CD14-positive monocyte (primary cell): ENCODE measurements at regions not wholly inside any gene's neighbourhood (a gene's known extent, or its start where the extent isn't known, plus 50 kb on each side); places are given as distances from the start of the nearest gene placed in this dataset.

Experiments used
- DNase-seq, 3 donors: peaks; one replicate each; pipeline ENCODE4 v3.0.0-alpha.2; 2011 to 2022
- H2AFZ ChIP-seq: 2 replicates; pipeline ENCODE4 v1.6.0; 2012; ENCODE audit warnings: mild to moderate bottlenecking, low read depth, low read length, inconsistent platforms; ENCODE audit not compliant: insufficient read depth, poor library complexity, severe bottlenecking
- H3K27ac ChIP-seq, 2 donors: 1 replicate in 1 of 2; 2 replicates in 1 of 2; pipeline ENCODE4 v1.5.1; 2012 to 2013; ENCODE audit warnings: low read length in 2 of 2, control low read depth in 1 of 2, inconsistent platforms in 1 of 2, low read depth in 1 of 2, mild to moderate bottlenecking in 1 of 2
- H3K27me3 ChIP-seq, 2 donors: one replicate each; pipeline versions ENCODE4 v1.6.0 to v1.6.1; 2011 to 2013; ENCODE audit warnings: low read length in 2 of 2; ENCODE audit not compliant: control insufficient read depth in 2 of 2, insufficient read depth in 2 of 2
- H3K36me3 ChIP-seq, 2 donors: replicated peaks in 1 of 2; 1 replicate in 1 of 2; 2 replicates in 1 of 2; pipeline versions ENCODE4 v1.5.1 to v1.6.1; 2012 to 2013; ENCODE audit warnings: low read length in 2 of 2, control low read depth in 1 of 2, inconsistent platforms in 1 of 2, mild to moderate bottlenecking in 1 of 2; ENCODE audit not compliant: insufficient read depth in 2 of 2, control insufficient read depth in 1 of 2
- H3K4me1 ChIP-seq, 2 donors: 1 replicate in 1 of 2; 2 replicates in 1 of 2; pipeline versions ENCODE4 v1.5.1 to v1.6.1; 2012 to 2013; ENCODE audit warnings: low read length in 2 of 2, control low read depth in 1 of 2, inconsistent platforms in 1 of 2, mild to moderate bottlenecking in 1 of 2, moderate library complexity in 1 of 2; ENCODE audit not compliant: insufficient read depth in 2 of 2, control insufficient read depth in 1 of 2
- H3K4me2 ChIP-seq: replicated peaks from 2 replicates; pipeline ENCODE3; 2012; ENCODE audit warnings: low read length, moderate library complexity, mild to moderate bottlenecking; ENCODE audit not compliant: poor library complexity, severe bottlenecking; ENCODE audit errors: extremely low read depth
- H3K4me3 ChIP-seq, 3 experiments: fragments of 200-600 bp in 1 of 3; sonication (generic) in 1 of 3; replicated peaks in 1 of 3; 1 replicate in 2 of 3; 2 replicates in 1 of 3; pipeline ENCODE4 v1.5.1; 2011 to 2013; ENCODE audit warnings: low read length in 3 of 3, mild to moderate bottlenecking in 3 of 3, control low read depth in 2 of 3, low read depth in 2 of 3, inconsistent platforms in 1 of 3, moderate library complexity in 1 of 3
- H3K79me2 ChIP-seq: 2 replicates; pipeline ENCODE4 v1.6.0; 2012; ENCODE audit warnings: mild to moderate bottlenecking, control low read depth, inconsistent platforms, low read length, moderate library complexity; ENCODE audit not compliant: insufficient read depth
- H3K9ac ChIP-seq: 2 replicates; pipeline ENCODE4 v1.6.0; 2017; ENCODE audit warnings: low read length, mild to moderate bottlenecking; ENCODE audit not compliant: insufficient read depth, poor library complexity, severe bottlenecking
- H3K9me3 ChIP-seq, 2 donors: replicated peaks in 1 of 2; 1 replicate in 1 of 2; 2 replicates in 1 of 2; pipeline versions ENCODE4 v1.5.1 to v1.6.1; 2012 to 2013; ENCODE audit warnings: low read length in 2 of 2, control low read depth in 1 of 2; ENCODE audit not compliant: control insufficient read depth in 1 of 2, insufficient read depth in 1 of 2
- H4K20me1 ChIP-seq: 2 replicates; pipeline ENCODE4 v1.6.0; 2012; ENCODE audit warnings: mild to moderate bottlenecking, low read length, control low read depth, moderate library complexity; ENCODE audit not compliant: insufficient read depth
- H3K27ac Mint-ChIP-seq, 7 donors: one replicate each; pipeline ENCODE4 v1.8.0; 2020; ENCODE audit warnings: mild to moderate bottlenecking in 7 of 7, mixed read lengths in 7 of 7, moderate library complexity in 6 of 7, inconsistent platforms in 2 of 7
- H3K27me3 Mint-ChIP-seq, 3 donors: one replicate each; pipeline ENCODE4 v1.8.0; 2021 to 2022; ENCODE audit warnings: low read depth in 3 of 3, mild to moderate bottlenecking in 3 of 3, mixed read lengths in 3 of 3, moderate library complexity in 3 of 3, inconsistent platforms in 1 of 3
- H3K36me3 Mint-ChIP-seq, 2 donors: one replicate each; pipeline ENCODE4 v1.8.0; 2020; ENCODE audit warnings: mixed read lengths in 2 of 2, inconsistent platforms in 1 of 2, mild to moderate bottlenecking in 1 of 2
- H3K4me1 Mint-ChIP-seq: one replicate; pipeline ENCODE4 v1.8.0; 2020; ENCODE audit warnings: mild to moderate bottlenecking, mixed read lengths
- H3K4me3 Mint-ChIP-seq, 2 donors: one replicate each; pipeline ENCODE4 v1.8.0; 2020; ENCODE audit warnings: mild to moderate bottlenecking in 2 of 2, mixed read lengths in 2 of 2, moderate library complexity in 1 of 2
- H3K9me3 Mint-ChIP-seq, 7 donors: one replicate each; pipeline ENCODE4 v1.8.0; 2020 to 2022; ENCODE audit warnings: mixed read lengths in 7 of 7, mild to moderate bottlenecking in 6 of 7, moderate library complexity in 6 of 7, inconsistent platforms in 2 of 7
- whole genome bisulfite sequencing: methylation state at CpG from one replicate; pipeline ENCODE4 v1.1.5; 2013; ENCODE audit warnings: missing lambda C conversion rate; ENCODE audit not compliant: insufficient coverage; 5-methylcytosine and 5-hydroxymethylcytosine counted together
- intact Hi-C, 2 donors: fragments of 100-400 bp; cut with micrococcal nuclease; formaldehyde crosslinking; loops; one replicate each; pipeline versions ENCODE4 v1.15.0 to v1.15.1; 2023
- TF ChIP-seq, protein P1 (sequence below): fragments of 200-600 bp; IDR thresholded peaks from one replicate; pipeline ENCODE4 v1.8.0; 2022; ENCODE audit warnings: antibody characterized with exemption, mild to moderate bottlenecking

DNA sequence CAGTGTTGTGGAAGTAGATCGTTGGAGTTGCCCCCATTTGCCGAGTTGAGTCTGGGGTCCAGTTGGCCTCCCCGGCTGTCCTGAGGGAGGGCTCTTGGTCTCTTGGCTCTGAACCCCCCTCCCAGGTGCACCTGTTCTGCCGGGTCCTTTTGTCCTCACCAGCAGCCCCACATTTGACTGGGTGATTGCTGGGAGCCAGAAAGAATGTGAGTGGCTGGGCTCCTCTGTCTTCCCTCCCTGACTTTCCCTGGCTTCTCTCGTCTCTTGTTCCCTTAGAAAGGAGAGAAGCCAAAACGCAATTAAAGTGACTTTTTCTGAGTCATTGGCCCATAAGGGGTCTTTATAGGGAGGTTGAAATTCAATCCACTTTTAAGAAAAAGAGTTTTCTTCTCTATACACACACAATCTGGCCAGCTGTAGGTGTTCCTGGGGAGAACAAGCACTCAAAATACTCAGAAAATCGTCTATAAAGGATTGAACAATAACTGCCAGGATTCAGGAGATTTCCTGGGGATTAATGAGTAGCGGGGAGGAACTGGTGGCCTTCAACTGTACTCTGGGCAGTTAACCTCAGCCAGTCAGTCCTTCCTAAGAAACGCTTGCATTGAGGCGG, 131.0 kb downstream of the TMEM182 start:
- no peak for DNase-seq
- peaks cover 10 to 12% of the 10 kb centered on the region in 2 donors for H3K4me1 ChIP-seq
- H3K9me3 Mint-ChIP-seq: peaks cover 0 to 6% (median 3%) of the 10 kb centered on the region in 7 donors
- H3K27ac ChIP-seq: no peak overlapping the region
- H3K9me3 ChIP-seq: no peaks in the 10 kb centered on the region
- intact Hi-C loops: no loop called here
- 83% methylated on average over 5 of the region's 10 CpGs for WGBS
- H3K27me3 Mint-ChIP-seq: peaks cover 0 to 2% (median 0%) of the 10 kb centered on the region in 3 donors
- H3K4me3 Mint-ChIP-seq: no peak overlapping the region
- no peak overlapping the region for H3K27ac Mint-ChIP-seq
- no peaks in the 10 kb centered on the region for H3K36me3 ChIP-seq
- TF ChIP-seq, protein P1, sequence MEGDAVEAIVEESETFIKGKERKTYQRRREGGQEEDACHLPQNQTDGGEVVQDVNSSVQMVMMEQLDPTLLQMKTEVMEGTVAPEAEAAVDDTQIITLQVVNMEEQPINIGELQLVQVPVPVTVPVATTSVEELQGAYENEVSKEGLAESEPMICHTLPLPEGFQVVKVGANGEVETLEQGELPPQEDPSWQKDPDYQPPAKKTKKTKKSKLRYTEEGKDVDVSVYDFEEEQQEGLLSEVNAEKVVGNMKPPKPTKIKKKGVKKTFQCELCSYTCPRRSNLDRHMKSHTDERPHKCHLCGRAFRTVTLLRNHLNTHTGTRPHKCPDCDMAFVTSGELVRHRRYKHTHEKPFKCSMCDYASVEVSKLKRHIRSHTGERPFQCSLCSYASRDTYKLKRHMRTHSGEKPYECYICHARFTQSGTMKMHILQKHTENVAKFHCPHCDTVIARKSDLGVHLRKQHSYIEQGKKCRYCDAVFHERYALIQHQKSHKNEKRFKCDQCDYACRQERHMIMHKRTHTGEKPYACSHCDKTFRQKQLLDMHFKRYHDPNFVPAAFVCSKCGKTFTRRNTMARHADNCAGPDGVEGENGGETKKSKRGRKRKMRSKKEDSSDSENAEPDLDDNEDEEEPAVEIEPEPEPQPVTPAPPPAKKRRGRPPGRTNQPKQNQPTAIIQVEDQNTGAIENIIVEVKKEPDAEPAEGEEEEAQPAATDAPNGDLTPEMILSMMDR: no peak
- peaks cover 28% of the 10 kb centered on the region for H3K4me1 Mint-ChIP-seq
- H3K36me3 Mint-ChIP-seq: no peaks in the 10 kb centered on the region
- H3K27me3 ChIP-seq: no peaks in the 10 kb centered on the region
- no peak overlapping the region for H3K9ac ChIP-seq
- H3K79me2 ChIP-seq: no peaks in the 10 kb centered on the region
- no peaks in the 10 kb centered on the region for H4K20me1 ChIP-seq
- no peak overlapping the region for H3K4me3 ChIP-seq
- H3K4me2 ChIP-seq: no peak overlapping the region
- H2AFZ ChIP-seq: no peak overlapping the region

DNA sequence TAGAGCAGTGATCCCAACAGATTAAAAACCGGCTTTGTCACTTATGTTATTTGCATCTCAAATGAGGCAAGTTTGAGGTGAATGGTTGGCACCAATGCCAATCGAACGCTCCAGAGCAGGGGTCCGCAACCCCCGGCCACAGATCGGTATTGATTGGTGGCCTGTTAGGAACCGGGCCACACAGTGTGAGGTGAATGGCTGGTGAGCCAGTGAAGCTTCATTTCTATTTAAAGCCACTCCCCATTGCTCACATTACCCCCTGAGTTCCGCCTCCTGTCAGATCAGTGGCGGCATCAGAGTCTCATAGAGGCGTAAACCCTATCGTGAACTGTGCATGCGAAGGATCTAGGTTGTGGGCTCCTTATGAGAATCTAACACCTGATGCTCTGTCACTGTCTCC, 132.0 kb downstream of the TMEM182 start:
- peaks cover 10 to 12% of the 10 kb centered on the region in 2 donors for H3K4me1 ChIP-seq
- no peak for DNase-seq
- H3K27ac ChIP-seq: no peak overlapping the region
- H3K4me3 ChIP-seq: no peak overlapping the region
- TF ChIP-seq, protein P1: no peak
- Mint-ChIP-seq H3K4me3 (no peak overlapping the region), H3K27me3 (peaks cover 0 to 2% (median 0%) of the 10 kb centered on the region in 3 donors), H3K27ac (no peak overlapping the region), H3K4me1 (peaks cover 28% of the 10 kb centered on the region), H3K9me3 (peaks cover 0 to 12% (median 3%) of the 10 kb centered on the region in 7 donors), H3K36me3 (no peaks in the 10 kb centered on the region)
- no peak overlapping the region for H3K4me2 ChIP-seq
- H3K27me3 ChIP-seq: no peaks in the 10 kb centered on the region
- no peaks in the 10 kb centered on the region for H3K9me3 ChIP-seq
- H3K79me2 ChIP-seq: no peaks in the 10 kb centered on the region
- WGBS: 98% methylated on average over 7 of the region's 12 CpGs
- H3K9ac ChIP-seq: no peak overlapping the region
- H2AFZ ChIP-seq: no peak overlapping the region
- H3K36me3 ChIP-seq: no peaks in the 10 kb centered on the region
- intact Hi-C loops: no loop called here
- H4K20me1 ChIP-seq: no peaks in the 10 kb centered on the region
